AG04450 (cell line): ENCODE measurements at regions not wholly inside any gene's neighbourhood (a gene's known extent, or its start where the extent isn't known, plus 50 kb on each side); places are given as distances from the start of the nearest gene placed in this dataset.

Experiments
- CTCF ChIA-PET: fragments of 300-600, 350-600 bp; formaldehyde crosslinking; extraction: SDS; loops from one replicate; lab custom pipeline; 2022; ENCODE audit warnings: antibody characterized with exemption, inconsistent platforms; lab: Charles Lee
- POLR2A ChIA-PET: fragments of 350-600 bp; formaldehyde crosslinking; extraction: SDS; loops from one replicate; lab custom pipeline; 2021; ENCODE audit warnings: antibody characterized with exemption, inconsistent platforms; lab: Yijun Ruan, JAX
- DNase-seq: peaks from one replicate; pipeline ENCODE4 v3.0.0-alpha.2; 2011; ENCODE audit warnings: low read depth, low spot score
- H3K27ac ChIP-seq: one replicate; pipeline ENCODE4 v1.5.1; 2012; ENCODE audit warnings: low read depth, low read length, control low read depth
- H3K27me3 ChIP-seq: one replicate; pipeline ENCODE4 v1.6.0; 2012; ENCODE audit warnings: low read length; ENCODE audit not compliant: control insufficient read depth, insufficient read depth
- H3K4me3 ChIP-seq: 2 replicates; pipeline ENCODE4 v1.5.1; 2011; ENCODE audit warnings: mild to moderate bottlenecking, low read depth, low read length, control low read depth
- H3K9me3 ChIP-seq: 2 replicates; pipeline ENCODE4 v1.5.1; 2012; ENCODE audit warnings: low read length; ENCODE audit not compliant: control insufficient read depth, insufficient read depth
- TF ChIP-seq, protein P1 (sequence below): IDR thresholded peaks from 2 replicates; pipeline ENCODE4 v1.5.1; 2011; ENCODE audit warnings: low read depth, low read length, control low read depth, inconsistent platforms

GRCh38 chr5:68372161-68372560 is 156.6 kb downstream of the PIK3R1 start:
- H3K27ac ChIP-seq = no peak overlapping the region
- H3K4me3 ChIP-seq = no peak overlapping the region
- TF ChIP-seq, protein P1, sequence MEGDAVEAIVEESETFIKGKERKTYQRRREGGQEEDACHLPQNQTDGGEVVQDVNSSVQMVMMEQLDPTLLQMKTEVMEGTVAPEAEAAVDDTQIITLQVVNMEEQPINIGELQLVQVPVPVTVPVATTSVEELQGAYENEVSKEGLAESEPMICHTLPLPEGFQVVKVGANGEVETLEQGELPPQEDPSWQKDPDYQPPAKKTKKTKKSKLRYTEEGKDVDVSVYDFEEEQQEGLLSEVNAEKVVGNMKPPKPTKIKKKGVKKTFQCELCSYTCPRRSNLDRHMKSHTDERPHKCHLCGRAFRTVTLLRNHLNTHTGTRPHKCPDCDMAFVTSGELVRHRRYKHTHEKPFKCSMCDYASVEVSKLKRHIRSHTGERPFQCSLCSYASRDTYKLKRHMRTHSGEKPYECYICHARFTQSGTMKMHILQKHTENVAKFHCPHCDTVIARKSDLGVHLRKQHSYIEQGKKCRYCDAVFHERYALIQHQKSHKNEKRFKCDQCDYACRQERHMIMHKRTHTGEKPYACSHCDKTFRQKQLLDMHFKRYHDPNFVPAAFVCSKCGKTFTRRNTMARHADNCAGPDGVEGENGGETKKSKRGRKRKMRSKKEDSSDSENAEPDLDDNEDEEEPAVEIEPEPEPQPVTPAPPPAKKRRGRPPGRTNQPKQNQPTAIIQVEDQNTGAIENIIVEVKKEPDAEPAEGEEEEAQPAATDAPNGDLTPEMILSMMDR = no peak
- no peaks in the 10 kb centered on the region for H3K27me3 ChIP-seq
- POLR2A ChIA-PET = no interaction called here
- no peaks in the 10 kb centered on the region for H3K9me3 ChIP-seq
- no peak for DNase-seq
- CTCF ChIA-PET = no interaction called here

DNA sequence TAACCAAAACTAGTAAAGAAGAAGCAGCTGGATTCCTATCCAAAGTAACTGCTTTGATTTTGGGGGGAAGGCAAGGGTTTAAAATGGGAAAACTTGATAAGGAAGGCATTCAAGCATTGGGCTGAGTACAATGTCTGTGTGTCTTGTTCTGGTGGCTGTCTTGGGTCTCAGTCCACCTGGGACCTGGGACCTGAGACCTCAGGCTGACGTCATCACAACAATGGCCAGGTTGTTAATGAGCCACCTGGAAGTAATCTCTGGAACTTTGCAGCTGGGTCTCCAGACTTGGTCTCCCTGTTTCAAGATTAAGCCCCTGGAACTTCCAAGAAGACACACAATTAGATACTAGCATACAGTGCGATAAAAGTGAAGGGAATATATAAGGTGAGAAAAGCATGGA is 157.5 kb downstream of the PIK3R1 start:
- H3K27me3 ChIP-seq = no peaks in the 10 kb centered on the region
- TF ChIP-seq, protein P1 = no peak
- no peak for DNase-seq
- ChIA-PET CTCF (no interaction called here), POLR2A (no interaction called here)
- no peak overlapping the region for H3K27ac ChIP-seq
- no peak overlapping the region for H3K4me3 ChIP-seq
- no peaks in the 10 kb centered on the region for H3K9me3 ChIP-seq

DNA sequence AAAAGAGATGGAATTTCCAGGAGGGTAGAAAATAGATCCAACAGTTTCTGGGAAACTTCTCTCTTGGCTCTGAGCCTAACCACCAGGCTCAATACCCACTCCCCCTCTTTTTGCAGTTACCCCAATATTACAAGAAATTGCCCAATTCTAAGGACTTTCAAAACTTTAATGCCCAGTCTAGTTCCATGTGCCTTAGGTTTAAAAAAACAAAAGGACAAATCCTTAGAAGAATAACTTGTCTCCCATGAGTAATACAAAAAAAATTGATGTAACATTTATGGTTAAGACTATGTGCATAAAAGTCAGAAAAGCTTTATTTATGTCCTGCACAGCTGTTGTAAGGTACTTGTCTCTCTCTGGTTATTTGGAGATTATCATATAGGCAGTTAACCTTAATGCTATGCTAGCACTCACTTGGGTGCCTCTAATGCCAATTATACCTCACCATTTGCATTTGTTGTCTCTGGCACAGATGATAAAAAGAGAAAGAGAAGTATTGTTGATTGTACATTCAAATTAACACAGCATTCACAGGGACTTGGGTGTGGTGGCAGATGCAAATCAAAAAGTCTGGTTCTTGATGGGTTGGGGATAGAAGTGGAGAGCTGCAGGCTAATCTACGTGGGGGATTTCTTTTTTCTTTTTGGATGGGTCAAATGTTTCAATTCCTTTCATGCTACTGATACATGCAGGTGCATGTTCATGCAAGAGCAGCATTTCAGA is 159.4 kb downstream of the PIK3R1 start:
- Histone ChIP-seq H3K9me3 (no peaks in the 10 kb centered on the region), H3K27me3 (no peaks in the 10 kb centered on the region), H3K4me3 (no peak overlapping the region), H3K27ac (no peak overlapping the region)
- no peak for DNase-seq
- ChIA-PET POLR2A (no interaction called here), CTCF (no interaction called here)
- TF ChIP-seq, protein P1 = no peak

DNA sequence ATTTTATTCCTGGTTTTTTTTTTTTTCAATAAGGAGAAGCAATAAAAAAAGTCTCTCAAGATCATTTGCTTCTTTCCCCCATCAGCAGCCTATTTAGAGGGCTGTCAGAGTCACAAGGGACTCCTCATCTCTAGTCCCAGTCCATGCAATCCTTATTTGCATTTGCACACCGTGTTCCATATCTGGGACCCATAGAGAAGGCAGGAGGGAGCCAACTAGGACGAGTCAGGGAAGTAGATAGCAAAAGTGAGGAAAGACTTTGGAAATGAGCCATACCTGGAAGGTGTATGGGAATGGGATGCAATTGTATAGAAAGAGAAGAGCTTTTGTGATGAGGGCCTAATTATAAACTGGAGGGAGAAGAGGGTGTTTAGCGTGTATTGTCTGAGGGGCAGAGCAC is 160.0 kb downstream of the PIK3R1 start:
- TF ChIP-seq, protein P1 = no peak
- Histone ChIP-seq H3K9me3 (no peaks in the 10 kb centered on the region), H3K27ac (no peak overlapping the region), H3K4me3 (no peak overlapping the region), H3K27me3 (no peaks in the 10 kb centered on the region)
- CTCF ChIA-PET = no interaction called here
- POLR2A ChIA-PET = no interaction called here
- no peak for DNase-seq

- Histone ChIP-seq H3K27ac (no peak overlapping the region), H3K9me3 (no peaks in the 10 kb centered on the region), H3K27me3 (no peaks in the 10 kb centered on the region), H3K4me3 (no peak overlapping the region)
- TF ChIP-seq, protein P1 = no peak
- peak; percentile 2 for DNase-seq
- POLR2A ChIA-PET = no interaction called here
- CTCF ChIA-PET = no interaction called here
Measured at GRCh38 chr5:68376935-68377334, 161.4 kb downstream of the PIK3R1 start.
